GM12878 (cell line): ENCODE measurements at regions not wholly inside any gene's neighbourhood (a gene's known extent, or its start where the extent isn't known, plus 50 kb on each side); places are given as distances from the start of the nearest gene placed in this dataset.

Experiments
- CBFB ChIP-seq: IDR thresholded peaks from 2 replicates; pipeline ENCODE4 v1.6.1; 2016; ENCODE audit warnings: antibody characterized with exemption, low read depth
- CEBPB ChIP-seq, 2 experiments: fragments of 150-350 bp in 1 of 2; IDR thresholded peaks; 2 replicates each; pipeline ENCODE4 v1.6.1; 2012 to 2014; ENCODE audit warnings: low read depth in 2 of 2, low read length in 2 of 2, borderline replicate concordance in 1 of 2, inconsistent platforms in 1 of 2
- EGR1 ChIP-seq, 2 experiments: IDR thresholded peaks; 1 replicate in 1 of 2; 2 replicates in 1 of 2; pipeline ENCODE4 v1.6.1; 2011 to 2012; ENCODE audit warnings: low read depth in 2 of 2, low read length in 2 of 2, borderline replicate concordance in 1 of 2, mild to moderate bottlenecking in 1 of 2, moderate library complexity in 1 of 2
- GATAD2B ChIP-seq: fragments of 450-650 bp; conservative IDR thresholded peaks from 2 replicates; pipeline ENCODE4 v1.6.1; 2017; ENCODE audit warnings: low read depth, mild to moderate bottlenecking, moderate library complexity
- MEF2A ChIP-seq: IDR thresholded peaks from 2 replicates; pipeline ENCODE4 v1.6.1; 2011; ENCODE audit warnings: low read depth, mild to moderate bottlenecking, low read length, moderate library complexity; ENCODE audit not compliant: insufficient read depth
- POLR2A ChIP-seq: IDR thresholded peaks from 2 replicates; pipeline ENCODE4 v1.6.1; 2011; ENCODE audit warnings: low read depth, mild to moderate bottlenecking, low read length
- TF ChIP-seq, protein P1 (sequence below), 3 experiments: IDR thresholded peaks in 2 of 3; conservative IDR thresholded peaks in 1 of 3; 2 replicates each; pipeline ENCODE4 v1.5.1; 2011; ENCODE audit warnings: low read depth in 3 of 3, low read length in 3 of 3, mild to moderate bottlenecking in 3 of 3, control low read depth in 2 of 3, moderate library complexity in 2 of 3, inconsistent platforms in 1 of 3, mixed read lengths in 1 of 3; ENCODE audit not compliant: control insufficient read depth in 2 of 3, insufficient read depth in 1 of 3; ENCODE audit errors: extremely low read depth in 1 of 3

DNA sequence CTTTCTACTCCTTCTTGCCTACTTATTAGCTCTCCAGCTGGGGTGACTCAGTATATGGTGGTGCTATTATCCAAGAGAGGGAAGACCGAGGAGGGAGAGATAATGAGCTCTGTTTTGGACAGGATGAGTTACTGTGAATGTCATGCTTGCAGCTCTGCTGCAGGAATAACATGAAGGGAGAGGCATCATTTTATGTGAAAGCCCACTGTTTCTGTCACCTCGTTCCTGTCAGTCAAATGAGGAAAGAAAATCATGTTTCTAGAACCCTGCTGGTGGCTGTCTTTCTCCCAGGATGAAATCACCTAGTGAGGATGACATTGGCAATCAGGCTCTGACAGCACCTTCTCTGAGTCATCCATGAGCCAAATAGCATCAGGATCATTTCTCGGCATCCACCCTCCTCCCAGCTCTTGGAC lies 1291.6 kb upstream of the AUTS2 start:
- TF ChIP-seq GATAD2B (no peak), POLR2A (no peak), MEF2A (no peak), CEBPB (IDR thresholded peaks at IDR 0.05; ENCODE audit: borderline replicate concordance in 1 of 2, low read depth in 2 of 2, low read length in 2 of 2) (no peak), EGR1 (IDR thresholded peaks at IDR 0.05; ENCODE audit: borderline replicate concordance in 1 of 2, low read depth in 2 of 2, low read length in 2 of 2) (no peak), CBFB (no peak)
- TF ChIP-seq, protein P1, sequence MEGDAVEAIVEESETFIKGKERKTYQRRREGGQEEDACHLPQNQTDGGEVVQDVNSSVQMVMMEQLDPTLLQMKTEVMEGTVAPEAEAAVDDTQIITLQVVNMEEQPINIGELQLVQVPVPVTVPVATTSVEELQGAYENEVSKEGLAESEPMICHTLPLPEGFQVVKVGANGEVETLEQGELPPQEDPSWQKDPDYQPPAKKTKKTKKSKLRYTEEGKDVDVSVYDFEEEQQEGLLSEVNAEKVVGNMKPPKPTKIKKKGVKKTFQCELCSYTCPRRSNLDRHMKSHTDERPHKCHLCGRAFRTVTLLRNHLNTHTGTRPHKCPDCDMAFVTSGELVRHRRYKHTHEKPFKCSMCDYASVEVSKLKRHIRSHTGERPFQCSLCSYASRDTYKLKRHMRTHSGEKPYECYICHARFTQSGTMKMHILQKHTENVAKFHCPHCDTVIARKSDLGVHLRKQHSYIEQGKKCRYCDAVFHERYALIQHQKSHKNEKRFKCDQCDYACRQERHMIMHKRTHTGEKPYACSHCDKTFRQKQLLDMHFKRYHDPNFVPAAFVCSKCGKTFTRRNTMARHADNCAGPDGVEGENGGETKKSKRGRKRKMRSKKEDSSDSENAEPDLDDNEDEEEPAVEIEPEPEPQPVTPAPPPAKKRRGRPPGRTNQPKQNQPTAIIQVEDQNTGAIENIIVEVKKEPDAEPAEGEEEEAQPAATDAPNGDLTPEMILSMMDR (IDR thresholded peaks at IDR 0.05 in 2 of 3, conservative IDR thresholded peaks at IDR 0.05 in 1 of 3; ENCODE audit: control insufficient read depth in 2 of 3, extremely low read depth in 1 of 3, insufficient read depth in 1 of 3, low read depth in 3 of 3, low read length in 3 of 3), result no peak
